HG02798 (cell line): ENCODE measurements at regions not wholly inside any gene's neighbourhood (a gene's known extent, or its start where the extent isn't known, plus 50 kb on each side); places are given as distances from the start of the nearest gene placed in this dataset.
"Not testable (repeated sequence)": the region's sequence is repeated elsewhere in the genome, so short reads cannot be mapped to it uniquely, and the experiment has no call there.

Experiments used
- ATAC-seq: cut with Tn5 transposase; IDR thresholded peaks from one replicate; pipeline ENCODE4 v1.9.1; 2021; ENCODE audit warnings: mild to moderate bottlenecking; ENCODE audit not compliant: unreplicated experiment, poor library complexity

DNA sequence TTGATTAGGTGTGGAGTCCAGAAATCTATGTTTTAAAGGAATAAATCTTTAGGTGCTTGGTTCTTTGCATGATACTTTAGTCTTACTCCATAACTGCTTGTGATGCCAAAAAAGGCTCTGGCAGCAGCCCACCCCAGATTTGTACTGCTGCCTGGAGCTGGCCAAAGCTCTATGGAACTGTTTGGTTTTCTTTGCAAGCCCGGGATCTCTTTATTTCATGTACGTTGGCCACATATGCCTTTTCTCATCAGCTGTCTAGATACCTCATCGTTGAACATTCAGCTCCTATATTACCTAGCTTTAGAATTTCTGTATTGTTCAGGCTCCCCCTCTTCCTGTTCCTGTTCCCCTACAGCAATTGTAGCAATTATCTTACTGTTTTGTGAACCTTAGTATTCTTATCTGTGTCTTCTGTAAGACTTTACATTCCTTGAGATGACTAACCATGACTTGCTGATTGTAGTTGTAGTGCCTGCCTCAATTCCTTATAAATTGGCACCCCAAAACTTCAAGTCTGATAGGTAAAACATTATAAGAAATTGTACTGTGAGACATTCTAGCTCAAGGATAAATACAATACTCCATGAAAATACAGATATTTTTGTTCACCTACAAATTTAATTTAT is 199.4 kb upstream of the GPRIN3 start:
- no peak for ATAC-seq

DNA sequence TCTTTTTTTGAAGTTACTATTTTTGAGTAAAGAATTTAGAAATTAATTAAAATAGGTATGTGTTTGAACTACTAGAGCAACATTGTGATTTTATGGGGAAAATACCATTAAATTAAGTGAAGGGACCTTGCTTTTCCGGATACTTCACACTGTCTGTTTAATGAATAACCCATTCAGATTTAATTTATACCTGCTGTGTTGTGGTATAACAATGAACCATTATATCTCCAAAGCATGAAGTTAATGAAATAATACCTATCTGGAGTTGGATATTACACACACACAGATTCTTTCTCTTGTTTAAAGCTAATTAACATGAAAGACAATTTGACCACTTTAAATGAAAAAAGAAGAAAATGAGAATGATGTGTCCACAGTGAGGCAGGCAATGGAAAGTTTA is 195.0 kb upstream of the GPRIN3 start:
- no peak for ATAC-seq

DNA sequence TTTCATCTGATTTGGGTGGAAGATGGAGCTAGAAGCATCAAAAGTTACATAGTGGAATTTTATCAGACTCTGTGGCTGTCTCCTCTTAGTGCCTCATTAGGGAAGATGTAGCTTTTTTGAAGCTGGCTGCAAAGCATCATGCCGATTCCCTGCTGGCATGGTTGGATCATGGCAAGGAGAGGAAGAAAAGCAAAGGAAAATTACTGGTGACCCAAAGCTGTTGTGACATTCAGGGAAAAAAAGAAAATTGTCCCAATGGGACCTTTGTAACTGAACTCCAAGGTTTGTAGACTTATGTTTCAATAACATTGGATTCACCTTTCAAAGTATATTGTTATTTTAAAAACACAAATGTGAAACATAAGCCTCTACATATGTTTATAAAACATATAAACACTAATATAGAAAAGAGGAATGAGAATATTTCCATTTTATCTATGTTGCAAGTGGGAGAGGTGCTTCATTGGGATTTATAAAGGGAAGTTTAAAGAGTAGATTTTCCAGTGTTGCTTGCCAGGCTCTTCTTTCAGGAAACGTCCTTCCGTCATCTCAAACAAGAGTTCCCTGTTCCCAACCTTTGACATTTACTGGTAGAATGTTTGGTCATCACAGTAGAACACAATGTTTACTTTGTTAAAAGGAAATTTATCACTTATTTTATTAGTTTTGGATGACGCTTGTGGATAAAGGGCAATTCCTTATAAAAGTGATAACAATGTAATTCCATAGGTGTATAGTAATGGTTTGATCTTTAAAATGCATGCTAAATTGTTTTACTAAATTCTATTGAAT is 190.1 kb upstream of the GPRIN3 start:
- no peak for ATAC-seq

DNA sequence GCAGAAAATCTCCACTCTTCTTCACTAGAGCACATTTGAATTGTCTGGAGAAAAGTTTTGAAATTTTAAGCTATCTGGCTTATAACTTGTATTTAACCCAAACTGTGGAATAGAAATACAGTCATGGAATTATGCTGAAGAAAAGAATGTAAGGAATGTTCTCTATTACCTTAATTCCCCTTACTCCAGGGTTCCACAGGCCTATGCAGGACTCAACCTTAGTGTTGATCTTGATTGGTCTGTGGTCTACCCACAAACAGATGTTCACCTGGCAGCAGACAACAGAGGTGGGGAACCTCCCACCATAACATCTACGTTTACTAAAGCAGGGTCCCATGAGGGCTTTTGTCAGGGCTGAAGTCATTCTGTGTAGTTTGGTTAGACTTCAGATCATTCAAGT is 189.3 kb upstream of the GPRIN3 start:
- no peak for ATAC-seq

DNA sequence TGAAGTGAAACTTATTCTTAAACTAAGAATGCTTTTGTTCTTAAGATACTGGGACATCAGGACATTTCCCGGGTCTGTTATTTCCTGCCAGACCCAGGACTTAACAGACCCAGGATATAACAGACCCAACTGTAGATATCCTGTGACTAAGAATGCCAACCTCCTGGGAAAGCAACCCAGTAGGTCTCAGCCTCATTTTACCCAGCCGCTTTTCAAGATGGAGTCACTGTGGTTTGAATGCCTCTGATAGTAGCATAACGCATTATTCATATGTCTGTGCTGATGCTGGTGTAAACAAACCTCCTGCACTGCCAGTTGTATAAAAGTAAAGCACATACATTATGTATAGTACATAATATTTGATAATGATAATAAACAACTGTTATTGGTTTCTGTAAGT is 185.8 kb upstream of the GPRIN3 start:
- no peak for ATAC-seq

DNA sequence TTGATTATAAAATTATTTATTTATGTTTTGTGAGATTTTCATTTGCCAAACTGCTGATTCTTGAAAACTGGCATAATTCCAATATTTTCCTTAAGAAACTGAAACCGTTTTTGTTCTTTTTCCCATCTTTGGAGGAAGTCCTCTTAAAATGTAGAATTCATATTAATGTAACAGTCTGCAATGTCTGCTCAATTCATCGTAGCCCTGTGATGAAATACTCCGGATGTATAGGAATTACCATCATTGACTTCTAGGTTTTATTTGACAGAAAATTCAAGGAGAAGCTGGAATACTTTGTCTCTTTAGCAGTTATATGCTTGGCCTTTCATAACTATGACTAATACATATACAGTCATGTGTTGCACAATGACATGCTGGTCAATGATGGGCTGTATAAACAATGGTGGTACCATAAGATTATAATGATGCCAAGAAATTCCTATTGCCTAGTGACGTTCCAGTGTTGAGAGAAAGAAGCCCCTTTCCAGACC is 185.0 kb upstream of the GPRIN3 start:
- no peak for ATAC-seq

DNA sequence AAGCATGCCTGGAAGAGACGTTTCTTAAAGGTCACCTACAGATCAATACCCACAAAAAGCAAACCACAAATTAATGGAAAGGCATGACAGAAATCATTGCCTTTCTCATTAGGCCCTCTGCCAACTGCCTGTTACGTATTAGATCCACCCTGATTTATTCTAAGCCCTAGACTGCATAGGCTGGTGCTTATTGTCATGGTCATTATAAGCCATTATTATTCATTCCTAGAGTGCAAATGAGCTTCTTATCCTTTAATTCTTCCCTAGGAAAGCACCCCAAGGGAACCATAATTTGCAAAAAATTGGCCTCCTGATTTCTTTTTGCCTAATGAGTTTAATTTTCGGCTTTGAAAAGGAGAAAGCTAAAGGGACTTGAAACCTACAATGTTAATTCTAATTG is 184.2 kb upstream of the GPRIN3 start:
- ATAC-seq = no peak

DNA sequence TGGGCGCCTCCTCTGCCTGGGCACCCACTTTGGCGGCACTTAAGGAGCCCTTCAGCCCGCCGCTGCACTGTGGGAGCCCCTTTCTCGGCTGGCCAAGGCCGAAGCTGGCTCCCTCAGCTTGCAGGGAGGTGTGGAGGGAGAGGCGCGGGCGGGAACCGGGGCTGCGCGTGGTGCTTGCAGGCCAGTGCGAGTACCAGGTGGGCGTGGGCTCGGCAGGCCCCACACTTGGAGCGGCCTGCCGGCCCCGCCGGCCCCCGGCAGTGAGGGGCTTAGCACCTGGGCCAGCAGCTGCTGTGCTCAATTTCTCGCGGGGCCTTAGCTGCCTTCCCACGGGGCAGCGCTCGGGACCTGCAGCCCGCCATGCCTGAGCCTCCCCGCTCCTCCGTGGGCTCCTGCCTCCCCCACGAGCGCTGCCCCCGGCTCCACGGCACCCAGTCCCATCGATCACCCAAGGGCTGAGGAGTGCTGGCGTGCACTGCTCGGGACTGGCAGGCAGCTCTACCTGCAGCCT is 182.4 kb upstream of the GPRIN3 start:
- not testable (repeated sequence) for ATAC-seq

DNA sequence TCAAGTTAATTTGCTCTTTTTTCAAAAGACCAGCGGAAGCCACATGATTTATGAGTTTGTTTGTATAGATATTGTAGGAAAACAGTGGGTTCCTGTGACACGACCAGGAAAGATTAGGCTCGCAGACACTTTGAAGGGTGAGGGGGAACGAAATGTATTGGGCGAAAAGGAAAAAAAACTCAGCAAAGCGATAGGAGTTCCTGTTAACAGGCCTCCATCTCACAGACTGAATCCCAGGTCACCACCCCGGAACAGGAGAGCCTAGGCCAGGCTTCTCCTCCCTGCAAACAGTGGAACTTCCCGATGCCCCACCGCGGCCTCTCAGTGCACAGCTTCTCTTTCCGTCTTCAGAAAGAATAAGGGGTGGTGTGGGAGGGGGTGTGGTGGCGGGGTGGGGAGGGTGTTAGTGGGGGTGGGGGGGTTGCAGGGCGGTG is 181.8 kb upstream of the GPRIN3 start:
- ATAC-seq = no peak

DNA sequence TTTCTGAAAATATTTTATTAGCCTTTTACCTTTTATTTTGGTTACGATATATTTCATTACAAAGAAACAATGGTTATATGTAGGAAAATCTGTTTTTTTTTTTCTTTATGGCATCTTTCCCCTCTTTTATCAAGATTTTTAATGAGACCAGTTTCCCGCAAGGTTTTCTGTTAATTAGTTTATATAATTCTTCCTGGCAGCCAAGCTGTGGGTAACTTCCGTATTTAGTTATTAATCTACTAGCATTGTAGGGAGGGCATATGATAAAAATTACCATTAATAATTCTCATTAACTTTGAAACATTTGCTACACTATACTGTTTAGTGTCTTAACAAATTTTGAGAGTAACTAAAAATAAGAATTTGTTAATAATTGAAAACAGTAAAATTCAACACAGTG is 181.1 kb upstream of the GPRIN3 start:
- no peak for ATAC-seq

DNA sequence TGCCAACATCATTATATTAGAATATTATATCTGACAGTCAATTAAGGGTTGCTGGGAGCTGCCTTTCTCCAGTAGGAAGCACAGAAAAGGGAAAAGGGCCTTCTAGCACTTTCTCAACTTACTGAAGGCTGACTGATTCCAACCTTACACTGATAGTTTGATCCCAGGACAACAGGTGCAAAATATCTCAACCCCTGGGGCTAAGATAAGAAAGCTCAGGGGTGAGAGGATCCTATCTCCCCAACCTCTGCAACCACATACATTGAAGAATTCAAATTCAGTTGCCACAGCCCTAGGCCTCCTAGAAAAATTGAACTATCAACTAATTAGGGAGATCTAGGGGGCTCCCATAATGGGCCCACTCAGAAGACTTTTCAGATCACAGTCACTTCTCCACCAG is 179.1 kb upstream of the GPRIN3 start:
- ATAC-seq = no peak

DNA sequence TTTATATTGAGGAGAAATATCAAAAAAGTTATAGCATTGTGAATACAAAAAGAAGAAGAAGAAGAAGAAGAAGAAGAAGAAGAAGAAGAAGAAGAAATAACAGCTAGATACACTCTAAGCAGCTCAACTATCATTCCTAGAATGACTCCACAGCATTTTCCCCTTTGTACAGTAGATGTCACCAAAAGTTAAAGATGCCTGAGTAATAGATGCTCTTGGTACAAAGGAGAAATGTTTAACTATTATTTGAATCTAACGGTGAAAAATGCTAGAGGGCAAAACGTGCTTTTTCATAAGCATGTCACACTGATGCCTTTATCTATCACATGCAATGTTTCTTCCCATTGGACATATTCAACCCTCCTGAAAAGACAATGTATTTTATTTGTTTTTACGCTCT is 178.4 kb upstream of the GPRIN3 start:
- peak; percentile 44 for ATAC-seq

DNA sequence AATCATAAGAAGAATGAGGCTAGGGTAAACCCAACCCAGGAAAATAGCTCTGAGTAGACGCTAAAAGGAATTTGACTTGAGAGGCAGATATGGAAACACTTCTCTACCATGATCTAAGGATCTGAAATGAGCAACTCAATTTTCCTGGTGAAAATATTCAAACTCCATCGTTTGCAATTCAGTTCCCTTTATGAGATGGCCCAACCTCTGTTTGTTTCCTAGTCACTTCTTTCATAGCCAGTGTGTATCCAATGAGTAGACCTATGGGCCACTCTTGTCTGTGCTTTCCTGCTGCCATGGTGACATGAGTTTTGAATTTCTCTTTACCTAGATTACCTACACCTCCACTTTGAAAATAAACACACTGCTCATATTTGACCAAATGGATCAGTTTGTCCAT is 176.2 kb upstream of the GPRIN3 start:
- ATAC-seq = no peak

DNA sequence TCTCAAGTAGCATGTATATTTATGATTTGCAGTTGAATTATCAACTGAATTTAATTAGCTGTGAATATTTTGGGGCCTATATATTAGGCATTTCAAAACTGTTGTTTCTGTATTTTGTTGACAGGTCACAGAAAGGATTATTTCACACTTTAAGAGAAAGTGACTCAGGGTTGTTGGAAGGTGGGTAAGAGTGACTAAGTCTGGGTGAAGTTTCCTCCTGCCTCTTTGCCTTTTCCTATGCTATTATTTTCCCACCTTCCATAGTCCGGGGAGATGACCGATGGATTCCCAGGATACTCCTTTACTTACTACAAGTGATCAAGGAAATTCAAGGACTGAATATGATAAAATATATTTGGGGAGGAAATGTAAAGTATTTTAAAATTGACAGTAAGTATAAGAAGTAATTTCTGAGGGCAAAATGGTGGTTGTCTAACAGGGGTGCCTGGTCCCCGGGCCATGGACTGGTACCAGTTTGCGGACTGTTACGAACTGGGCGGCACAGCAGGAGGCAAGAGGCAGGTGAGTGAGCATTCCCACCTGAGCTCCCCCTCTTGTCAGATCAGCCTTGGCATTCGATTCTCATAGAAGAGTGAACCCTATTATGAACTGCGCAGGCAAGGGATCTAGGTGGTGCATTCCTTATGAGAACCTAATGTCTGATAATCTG is 175.5 kb upstream of the GPRIN3 start:
- ATAC-seq = no peak

DNA sequence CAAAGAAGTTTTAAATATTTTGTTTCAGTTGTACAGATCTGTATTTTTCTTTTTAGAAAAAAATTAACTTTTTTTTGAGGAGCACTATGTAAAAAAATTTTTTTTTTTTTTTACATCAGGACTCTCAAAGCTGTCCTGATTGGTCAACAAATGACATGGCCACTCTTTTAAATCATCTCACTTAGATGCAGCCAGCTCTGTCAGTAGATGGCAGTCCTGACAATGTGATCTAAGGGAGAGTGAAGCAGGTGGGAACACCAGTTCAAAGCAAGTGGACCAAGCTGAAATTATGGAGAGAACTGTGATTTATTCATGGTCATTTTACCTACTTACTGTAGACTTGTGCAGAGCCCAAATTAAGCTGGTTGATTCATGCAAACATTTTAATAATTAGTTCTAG is 174.7 kb upstream of the GPRIN3 start:
- peak; percentile 80 for ATAC-seq

DNA sequence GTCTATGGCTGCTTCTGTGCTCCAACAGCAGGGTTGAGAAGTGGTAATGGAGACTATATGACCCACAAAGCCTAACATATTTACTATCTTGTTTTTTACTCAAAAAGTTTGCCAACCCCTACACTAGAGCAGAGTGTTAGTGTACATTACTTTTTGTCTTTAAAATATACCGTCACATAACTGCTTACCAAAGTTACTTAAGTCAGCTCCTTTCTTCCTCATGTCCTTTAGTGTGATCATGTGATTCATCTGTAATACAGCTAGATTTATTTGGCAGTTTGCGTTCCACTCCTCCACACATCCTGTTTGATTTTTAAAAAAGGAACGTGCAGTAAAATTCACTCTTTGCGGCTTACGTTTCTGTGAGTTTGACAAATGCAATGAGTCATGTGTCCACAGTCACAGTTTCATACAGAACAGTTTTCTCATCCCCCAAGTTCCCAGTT is 162.4 kb upstream of the GPRIN3 start:
- peak; percentile 85 for ATAC-seq

DNA sequence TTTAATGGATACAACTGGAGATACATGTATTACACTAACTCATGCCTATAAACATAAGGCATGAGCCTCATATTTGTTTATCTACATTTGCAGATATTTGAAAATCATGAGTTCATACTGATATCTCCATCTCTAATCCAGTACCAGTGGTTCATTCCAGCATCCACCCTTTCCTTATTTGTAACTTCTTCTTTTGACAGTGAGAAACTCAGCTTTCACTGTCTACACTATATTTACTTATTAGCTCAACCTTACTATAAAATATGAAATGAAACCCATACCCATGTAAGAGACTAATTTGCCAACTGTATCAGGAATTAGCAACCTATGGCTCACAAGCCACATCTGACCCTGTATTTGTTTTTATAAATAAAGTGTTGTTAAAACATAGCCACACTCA is 161.9 kb upstream of the GPRIN3 start:
- ATAC-seq = no peak

DNA sequence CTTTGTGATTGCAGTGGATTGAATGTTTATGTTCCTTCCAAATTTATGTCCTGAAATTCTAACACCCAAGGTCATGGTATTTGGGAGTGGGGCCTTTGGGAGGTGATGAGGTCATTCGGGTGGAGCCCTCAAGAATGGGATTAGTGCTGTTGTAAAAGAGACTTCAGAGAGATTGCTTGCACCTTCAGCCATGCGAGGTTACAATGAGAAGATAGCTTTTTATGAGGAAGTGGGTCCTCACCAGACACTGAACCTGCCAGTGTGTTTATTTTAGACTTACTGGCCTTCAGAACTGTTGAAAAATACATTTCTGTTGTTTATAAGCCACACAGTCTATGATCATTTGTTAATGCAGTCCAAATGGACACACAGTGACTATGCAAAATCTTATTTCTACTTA is 161.0 kb upstream of the GPRIN3 start:
- ATAC-seq = no peak

DNA sequence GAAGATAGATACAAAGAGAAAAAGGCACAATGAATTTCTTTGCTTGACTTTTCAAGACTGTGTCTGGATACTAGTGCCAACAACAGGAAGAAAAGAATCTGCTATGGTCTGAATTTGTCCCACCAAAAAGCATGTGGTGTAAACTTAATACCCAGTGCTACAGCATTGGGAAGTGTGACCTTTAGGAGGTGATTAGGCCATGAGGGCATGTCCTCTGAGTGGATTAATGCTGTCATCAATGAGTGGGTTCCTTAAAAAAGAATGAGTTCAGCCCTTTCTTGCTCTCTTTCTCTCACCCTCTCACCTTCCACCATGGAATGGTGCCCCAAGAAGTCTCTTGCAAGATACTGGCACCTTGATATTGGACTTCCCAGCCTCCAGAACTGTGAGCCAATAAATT is 155.7 kb upstream of the GPRIN3 start:
- ATAC-seq = no peak

DNA sequence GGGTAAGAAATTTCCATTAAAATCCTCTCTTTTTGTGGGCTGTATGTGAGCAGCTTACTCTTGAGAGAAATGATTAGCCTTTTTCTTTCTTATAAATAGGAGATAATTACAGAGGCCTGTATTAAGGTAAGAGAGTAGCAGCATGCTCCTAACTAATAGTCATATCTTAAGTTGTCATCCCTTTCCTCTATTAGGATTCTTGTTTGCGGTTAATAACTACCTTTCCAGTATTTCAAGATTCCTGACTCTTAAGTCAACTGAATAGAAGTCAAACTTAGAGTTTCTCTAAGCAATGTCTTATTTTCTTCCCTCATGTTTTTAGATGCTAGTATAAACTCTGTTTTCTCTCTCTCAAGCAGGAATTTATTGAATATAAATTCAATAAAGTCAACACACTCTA is 139.9 kb upstream of the GPRIN3 start:
- ATAC-seq = no peak

DNA sequence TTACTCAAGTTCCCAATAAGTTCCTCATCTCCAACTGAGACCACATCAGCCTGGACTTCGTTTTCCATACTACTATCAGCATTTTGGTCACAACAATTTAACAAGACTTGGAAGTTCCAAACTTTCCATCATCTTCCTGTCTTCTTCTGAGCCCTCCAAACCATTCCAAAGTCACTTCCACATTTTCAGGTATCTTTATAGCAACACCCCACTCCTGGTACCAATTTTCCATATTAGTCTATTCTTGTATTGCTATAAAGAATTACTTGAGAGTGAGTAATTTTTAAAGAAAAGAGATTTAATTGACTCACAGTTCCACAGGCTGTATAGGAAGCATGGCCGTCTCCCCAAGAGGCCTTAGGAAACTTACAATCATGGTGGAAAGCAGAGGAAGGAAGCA is 138.6 kb upstream of the GPRIN3 start:
- no peak for ATAC-seq
